H1 (cell line): ENCODE measurements at regions not wholly inside any gene's neighbourhood (a gene's known extent, or its start where the extent isn't known, plus 50 kb on each side); places are given as distances from the start of the nearest gene placed in this dataset.

Experiments
- CTCF ChIA-PET: fragments of 300-600 bp; sonication (Branson Sonifier 250); formaldehyde crosslinking; loops from one replicate; lab custom pipeline; 2021; ENCODE audit not compliant: partially characterized antibody; lab: Charles Lee
- POLR2A ChIA-PET: fragments of 300-600 bp; sonication (Branson Sonifier 250); formaldehyde crosslinking; loops from one replicate; lab custom pipeline; 2021; ENCODE audit warnings: inconsistent platforms; ENCODE audit not compliant: partially characterized antibody; lab: Charles Lee
- DNase-seq, 2 experiments: peaks; one replicate each; pipeline versions ENCODE4 v3.0.0 to v3.0.0-alpha.2; 2010 to 2022; ENCODE audit warnings: low spot score in 2 of 2, low read depth in 1 of 2, mixed read lengths in 1 of 2
- FAIRE-seq: peaks from 2 replicates; lab custom pipeline; 2011; peaks lifted over from hg19 to GRCh38; lab: Jason Lieb, UNC
- H2AFZ ChIP-seq: 2 replicates; pipeline ENCODE4 v1.8.1; 2012; ENCODE audit warnings: low read length, inconsistent platforms
- H2AK5ac ChIP-seq: 2 replicates; pipeline ENCODE4 v1.6.1; 2013; ENCODE audit warnings: low read depth, low read length
- H2BK120ac ChIP-seq: replicated peaks from 2 replicates; pipeline ENCODE3; 2013; ENCODE audit warnings: low read depth, low read length, inconsistent platforms
- H2BK12ac ChIP-seq: 2 replicates; pipeline ENCODE4 v1.6.1; 2013; ENCODE audit warnings: low read depth, low read length
- H2BK15ac ChIP-seq: 2 replicates; pipeline ENCODE4 v1.6.1; 2013; ENCODE audit warnings: low read length
- H2BK20ac ChIP-seq: 2 replicates; pipeline ENCODE4 v1.6.1; 2013; ENCODE audit warnings: low read length
- H2BK5ac ChIP-seq: 2 replicates; pipeline ENCODE4 v1.6.1; 2013; ENCODE audit warnings: low read depth, low read length
- H3K14ac ChIP-seq: 2 replicates; pipeline ENCODE4 v1.6.1; 2013; ENCODE audit warnings: inconsistent platforms; ENCODE audit not compliant: insufficient read length
- H3K18ac ChIP-seq: 2 replicates; pipeline ENCODE4 v1.6.1; 2013; ENCODE audit warnings: low read length; ENCODE audit errors: extremely low read depth
- H3K23ac ChIP-seq: 2 replicates; pipeline ENCODE4 v1.6.1; 2013; ENCODE audit warnings: inconsistent platforms; ENCODE audit not compliant: insufficient read length
- H3K23me2 ChIP-seq: 2 replicates; pipeline ENCODE4 v1.6.1; 2013; ENCODE audit warnings: low read depth, low read length
- H3K27ac ChIP-seq: 2 replicates; pipeline ENCODE4 v1.6.1; 2011; ENCODE audit warnings: low read depth, low read length, inconsistent platforms
- H3K27me3 ChIP-seq, 4 experiments: replicated peaks in 1 of 4; 1 replicate in 1 of 4; 2 replicates in 3 of 4; pipeline versions ENCODE4 v1.6.1 to v1.8.1; 2011 to 2013; ENCODE audit warnings: low read length in 3 of 4, mild to moderate bottlenecking in 3 of 4, inconsistent platforms in 2 of 4, mixed read lengths in 2 of 4, moderate library complexity in 1 of 4; ENCODE audit not compliant: control insufficient read depth in 3 of 4, insufficient read depth in 3 of 4; ENCODE audit errors: extremely low read depth in 1 of 4
- H3K36me3 ChIP-seq, 4 experiments: 2 replicates each; pipeline versions ENCODE4 v1.6.1 to v1.8.1; 2011 to 2013; ENCODE audit warnings: mild to moderate bottlenecking in 4 of 4, low read length in 3 of 4, moderate library complexity in 2 of 4, control low read depth in 1 of 4, inconsistent platforms in 1 of 4; ENCODE audit not compliant: insufficient read depth in 4 of 4, control insufficient read depth in 2 of 4
- H3K4ac ChIP-seq: replicated peaks from 2 replicates; pipeline ENCODE3; 2013; ENCODE audit warnings: low read length, low read depth, mixed read lengths, inconsistent platforms; ENCODE audit not compliant: insufficient read length
- H3K4me1 ChIP-seq, 4 experiments: replicated peaks in 1 of 4; 1 replicate in 1 of 4; 2 replicates in 3 of 4; pipeline versions ENCODE4 v1.6.1 to v1.8.1; 2011 to 2013; ENCODE audit warnings: low read length in 3 of 4, inconsistent platforms in 2 of 4, mixed read lengths in 1 of 4; ENCODE audit not compliant: insufficient read depth in 4 of 4, control insufficient read depth in 3 of 4
- H3K4me2 ChIP-seq, 2 experiments: 2 replicates each; pipeline versions ENCODE4 v1.6.1 to v1.8.1; 2011 to 2013; ENCODE audit warnings: low read depth in 2 of 2, low read length in 2 of 2, control low read depth in 1 of 2, inconsistent platforms in 1 of 2, mild to moderate bottlenecking in 1 of 2; ENCODE audit not compliant: insufficient read depth in 1 of 2
- H3K4me3 ChIP-seq, 4 experiments: fragments of 200-600, 300-600 bp in 1 of 4; sonication (generic), shearing (Covaris generic), sonication (Bioruptor Twin) in 1 of 4; 2 replicates each; pipeline versions ENCODE4 v1.5.1 to v1.8.1; 2011 to 2016; ENCODE audit warnings: low read length in 4 of 4, low read depth in 3 of 4, control low read depth in 2 of 4, inconsistent platforms in 2 of 4, mild to moderate bottlenecking in 2 of 4, mixed read lengths in 1 of 4, moderate library complexity in 1 of 4; ENCODE audit not compliant: insufficient read depth in 2 of 4; ENCODE audit errors: extremely low read depth in 1 of 4
- H3K56ac ChIP-seq: replicated peaks from 2 replicates; pipeline ENCODE3; 2013; ENCODE audit warnings: low read depth, mild to moderate bottlenecking, mixed read lengths, low read length, inconsistent platforms; ENCODE audit not compliant: insufficient read length
- H3K79me1 ChIP-seq: 2 replicates; pipeline ENCODE4 v1.6.1; 2013; ENCODE audit warnings: low read depth, low read length, control low read depth
- H3K79me2 ChIP-seq, 2 experiments: 2 replicates each; pipeline versions ENCODE4 v1.6.1 to v1.8.1; 2012 to 2013; ENCODE audit warnings: low read length in 2 of 2, mild to moderate bottlenecking in 2 of 2, inconsistent platforms in 1 of 2; ENCODE audit not compliant: insufficient read depth in 2 of 2, control insufficient read depth in 1 of 2
- H3K9ac ChIP-seq, 4 experiments: replicated peaks in 1 of 4; 1 replicate in 1 of 4; 2 replicates in 3 of 4; pipeline versions ENCODE4 v1.6.1 to v1.8.1; 2011 to 2013; ENCODE audit warnings: low read depth in 3 of 4, low read length in 3 of 4, control low read depth in 2 of 4, mild to moderate bottlenecking in 2 of 4, moderate library complexity in 2 of 4, inconsistent platforms in 1 of 4; ENCODE audit errors: extremely low read depth in 1 of 4
- H3K9me3 ChIP-seq, 2 experiments: 2 replicates each; pipeline versions ENCODE4 v1.6.1 to v1.8.1; 2012 to 2013; ENCODE audit warnings: mild to moderate bottlenecking in 2 of 2, moderate library complexity in 2 of 2, control low read depth in 1 of 2, inconsistent platforms in 1 of 2, low read depth in 1 of 2, low read length in 1 of 2, mixed read lengths in 1 of 2; ENCODE audit not compliant: insufficient read depth in 2 of 2
- H4K20me1 ChIP-seq, 2 experiments: replicated peaks in 1 of 2; 2 replicates each; pipeline versions ENCODE3 to v1.8.1; 2011 to 2013; ENCODE audit warnings: inconsistent platforms in 2 of 2, low read length in 2 of 2, mild to moderate bottlenecking in 1 of 2; ENCODE audit not compliant: insufficient read depth in 2 of 2, control insufficient read depth in 1 of 2
- H4K5ac ChIP-seq: 2 replicates; pipeline ENCODE4 v1.6.1; 2013; ENCODE audit warnings: low read length, low read depth, mixed read lengths, inconsistent platforms; ENCODE audit not compliant: insufficient read length
- H4K8ac ChIP-seq: 2 replicates; pipeline ENCODE4 v1.8.0; 2013; ENCODE audit warnings: mild to moderate bottlenecking, moderate library complexity, low read length, inconsistent platforms; ENCODE audit not compliant: insufficient read depth; ENCODE audit errors: extremely low read depth
- H4K91ac ChIP-seq: replicated peaks from 2 replicates; pipeline ENCODE3; 2013; ENCODE audit warnings: low read length, mixed read lengths, inconsistent platforms; ENCODE audit not compliant: insufficient read length
- CEBPB ChIP-seq: IDR thresholded peaks from 2 replicates; pipeline ENCODE4 v1.6.1; 2012; ENCODE audit warnings: low read depth, low read length
- NRF1 ChIP-seq: IDR thresholded peaks from 2 replicates; pipeline ENCODE4 v1.6.1; 2011; ENCODE audit warnings: mild to moderate bottlenecking, low read depth, low read length, improper control_type of control experiment
- POLR2A ChIP-seq, 2 experiments: IDR thresholded peaks; 1 replicate in 1 of 2; 2 replicates in 1 of 2; pipeline ENCODE4 v1.6.1; 2011; ENCODE audit warnings: low read depth in 2 of 2, low read length in 2 of 2, mild to moderate bottlenecking in 2 of 2; ENCODE audit errors: control extremely low read depth in 1 of 2
- SIN3A ChIP-seq, 2 experiments: IDR thresholded peaks in 1 of 2; conservative IDR thresholded peaks in 1 of 2; 2 replicates each; pipeline ENCODE4 v1.6.1; 2011 to 2012; ENCODE audit warnings: low read length in 2 of 2, improper control_type of control experiment in 1 of 2, low read depth in 1 of 2, mild to moderate bottlenecking in 1 of 2
- SRF ChIP-seq: IDR thresholded peaks from 2 replicates; pipeline ENCODE4 v1.6.1; 2011; ENCODE audit warnings: mild to moderate bottlenecking, low read depth, low read length, moderate library complexity
- WGBS, 2 experiments: shearing (Covaris generic) in 1 of 2; methylation state at CpG; one replicate each; pipeline versions ENCODE4 v1.1.6 to v1.1.7; 2013 to 2015; ENCODE audit warnings: low lambda C conversion rate in 2 of 2, mixed read lengths in 2 of 2, inconsistent platforms in 1 of 2, low coverage in 1 of 2, missing lambda C conversion rate in 1 of 2; ENCODE audit not compliant: insufficient replicate concordance in 2 of 2, insufficient coverage in 1 of 2, insufficient read length in 1 of 2; ENCODE audit errors: extremely low coverage in 1 of 2, missing lambda C conversion rate in 1 of 2; 5-methylcytosine and 5-hydroxymethylcytosine counted together
- TF ChIP-seq, protein P1 (sequence below): IDR thresholded peaks from 2 replicates; pipeline ENCODE4 v1.6.1; 2011; ENCODE audit warnings: low read length, improper control_type of control experiment
- TF ChIP-seq, protein P2 (sequence below), 3 experiments: IDR thresholded peaks; 1 replicate in 2 of 3; 2 replicates in 1 of 3; pipeline versions ENCODE4 v1.5.1 to v1.6.1; 2011; ENCODE audit warnings: low read length in 3 of 3, mild to moderate bottlenecking in 3 of 3, inconsistent platforms in 2 of 3, low read depth in 1 of 3, moderate library complexity in 1 of 3; ENCODE audit not compliant: insufficient read depth in 1 of 3; ENCODE audit errors: control extremely low read depth in 1 of 3
- TF ChIP-seq, protein P3 (sequence below): IDR thresholded peaks from 2 replicates; pipeline ENCODE4 v1.6.1; 2012; ENCODE audit warnings: low read length, inconsistent platforms

DNA sequence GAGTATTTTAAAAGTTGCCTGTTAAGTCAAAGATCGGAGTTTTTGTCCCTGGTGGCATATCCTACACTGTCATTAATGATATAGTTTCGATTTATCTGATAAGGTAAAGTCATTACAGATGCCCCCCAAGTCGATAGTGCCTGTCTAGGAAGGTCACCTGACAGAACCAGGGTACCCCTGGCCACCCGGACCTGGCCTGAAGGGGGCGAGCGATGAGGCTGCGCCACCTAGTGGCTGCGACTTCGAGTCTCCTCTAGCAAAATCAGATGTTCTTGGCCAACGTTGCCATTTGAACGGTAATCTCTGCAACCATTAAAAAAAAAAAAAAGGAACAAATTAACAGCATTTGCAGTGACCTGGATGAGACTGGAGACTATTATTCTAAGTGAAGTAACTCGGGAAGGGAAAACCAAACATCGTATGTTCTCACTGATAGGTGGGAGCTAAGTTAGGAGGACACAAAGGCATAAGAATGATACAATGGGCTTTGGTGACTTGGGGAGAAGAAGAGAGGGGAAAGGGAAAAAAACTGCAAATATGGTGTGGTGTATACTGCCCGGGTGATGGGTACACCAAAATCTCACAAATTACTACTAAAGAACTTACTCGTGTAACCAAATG, 565.1 kb downstream of the LIG4 start:
- H3K4me3 ChIP-seq, result no peak overlapping the region
- H3K36me3 ChIP-seq, result no peaks in the 10 kb centered on the region
- H3K9ac ChIP-seq, result no peak overlapping the region
- no peak overlapping the region for H3K56ac ChIP-seq
- H2BK120ac ChIP-seq, result no peak overlapping the region
- H2BK12ac ChIP-seq, result no peak overlapping the region
- H3K79me2 ChIP-seq, result no peaks in the 10 kb centered on the region
- no peak overlapping the region for H3K23ac ChIP-seq
- WGBS, 2 experiments, result 36% methylated on average over 12 of the region's 15 CpGs; no CpG with 5 or more reads in 1 of the 2 experiments
- H3K27me3 ChIP-seq, result no peaks in the 10 kb centered on the region
- H4K8ac ChIP-seq, result no peak overlapping the region
- H2BK20ac ChIP-seq, result no peak overlapping the region
- no peak overlapping the region for H3K18ac ChIP-seq
- no peak overlapping the region for H4K5ac ChIP-seq
- no peak overlapping the region for H3K27ac ChIP-seq
- H3K4ac ChIP-seq, result no peak overlapping the region
- H3K9me3 ChIP-seq, result no peaks in the 10 kb centered on the region
- no peaks in the 10 kb centered on the region for H4K20me1 ChIP-seq
- no peaks in the 10 kb centered on the region for H3K79me1 ChIP-seq
- POLR2A ChIA-PET, result no interaction called here
- H2BK5ac ChIP-seq, result no peak overlapping the region
- H3K14ac ChIP-seq, result no peak overlapping the region
- FAIRE-seq (peak; percentile 57), DNase-seq (peak; percentile 47 to 85)
- H3K4me2 ChIP-seq, result no peak overlapping the region
- H2BK15ac ChIP-seq, result no peak overlapping the region
- H3K23me2 ChIP-seq, result no peaks in the 10 kb centered on the region
- no peak overlapping the region for H2AK5ac ChIP-seq
- H3K4me1 ChIP-seq, result no peaks in the 10 kb centered on the region
- H2AFZ ChIP-seq, result no peak overlapping the region
- no peak overlapping the region for H4K91ac ChIP-seq
- CTCF ChIA-PET, result interaction anchor here (0.6 to 4.2 kb wide), 48 partner anchors 10 to 1853 kb away, joined by 3 to 42 read pairs (median 3); no protein-coding TSS in a partner anchor
- TF ChIP-seq SIN3A (conservative IDR thresholded peaks at IDR 0.05 in 1 of 2, IDR thresholded peaks at IDR 0.05 in 1 of 2; ENCODE audit: low read depth in 1 of 2, low read length in 2 of 2) (no peak), NRF1 (no peak), SRF (no peak), CEBPB (no peak), POLR2A (IDR thresholded peaks at IDR 0.05; ENCODE audit: control extremely low read depth in 1 of 2, low read depth in 2 of 2, low read length in 2 of 2) (no peak)
- TF ChIP-seq, protein P1, sequence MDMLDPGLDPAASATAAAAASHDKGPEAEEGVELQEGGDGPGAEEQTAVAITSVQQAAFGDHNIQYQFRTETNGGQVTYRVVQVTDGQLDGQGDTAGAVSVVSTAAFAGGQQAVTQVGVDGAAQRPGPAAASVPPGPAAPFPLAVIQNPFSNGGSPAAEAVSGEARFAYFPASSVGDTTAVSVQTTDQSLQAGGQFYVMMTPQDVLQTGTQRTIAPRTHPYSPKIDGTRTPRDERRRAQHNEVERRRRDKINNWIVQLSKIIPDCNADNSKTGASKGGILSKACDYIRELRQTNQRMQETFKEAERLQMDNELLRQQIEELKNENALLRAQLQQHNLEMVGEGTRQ, result peak; percentile 72
- TF ChIP-seq, protein P2, sequence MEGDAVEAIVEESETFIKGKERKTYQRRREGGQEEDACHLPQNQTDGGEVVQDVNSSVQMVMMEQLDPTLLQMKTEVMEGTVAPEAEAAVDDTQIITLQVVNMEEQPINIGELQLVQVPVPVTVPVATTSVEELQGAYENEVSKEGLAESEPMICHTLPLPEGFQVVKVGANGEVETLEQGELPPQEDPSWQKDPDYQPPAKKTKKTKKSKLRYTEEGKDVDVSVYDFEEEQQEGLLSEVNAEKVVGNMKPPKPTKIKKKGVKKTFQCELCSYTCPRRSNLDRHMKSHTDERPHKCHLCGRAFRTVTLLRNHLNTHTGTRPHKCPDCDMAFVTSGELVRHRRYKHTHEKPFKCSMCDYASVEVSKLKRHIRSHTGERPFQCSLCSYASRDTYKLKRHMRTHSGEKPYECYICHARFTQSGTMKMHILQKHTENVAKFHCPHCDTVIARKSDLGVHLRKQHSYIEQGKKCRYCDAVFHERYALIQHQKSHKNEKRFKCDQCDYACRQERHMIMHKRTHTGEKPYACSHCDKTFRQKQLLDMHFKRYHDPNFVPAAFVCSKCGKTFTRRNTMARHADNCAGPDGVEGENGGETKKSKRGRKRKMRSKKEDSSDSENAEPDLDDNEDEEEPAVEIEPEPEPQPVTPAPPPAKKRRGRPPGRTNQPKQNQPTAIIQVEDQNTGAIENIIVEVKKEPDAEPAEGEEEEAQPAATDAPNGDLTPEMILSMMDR (IDR thresholded peaks at IDR 0.05; ENCODE audit: control extremely low read depth in 1 of 3, insufficient read depth in 1 of 3, low read depth in 1 of 3, low read length in 3 of 3), result peak; percentile 88 to 100 (median 98)
- TF ChIP-seq, protein P3, sequence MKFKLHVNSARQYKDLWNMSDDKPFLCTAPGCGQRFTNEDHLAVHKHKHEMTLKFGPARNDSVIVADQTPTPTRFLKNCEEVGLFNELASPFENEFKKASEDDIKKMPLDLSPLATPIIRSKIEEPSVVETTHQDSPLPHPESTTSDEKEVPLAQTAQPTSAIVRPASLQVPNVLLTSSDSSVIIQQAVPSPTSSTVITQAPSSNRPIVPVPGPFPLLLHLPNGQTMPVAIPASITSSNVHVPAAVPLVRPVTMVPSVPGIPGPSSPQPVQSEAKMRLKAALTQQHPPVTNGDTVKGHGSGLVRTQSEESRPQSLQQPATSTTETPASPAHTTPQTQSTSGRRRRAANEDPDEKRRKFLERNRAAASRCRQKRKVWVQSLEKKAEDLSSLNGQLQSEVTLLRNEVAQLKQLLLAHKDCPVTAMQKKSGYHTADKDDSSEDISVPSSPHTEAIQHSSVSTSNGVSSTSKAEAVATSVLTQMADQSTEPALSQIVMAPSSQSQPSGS, result no peak
